ENCODE measurements at regions not wholly inside any gene's neighbourhood (a gene's known extent, or its start where the extent isn't known, plus 50 kb on each side); places are given as distances from the start of the nearest gene placed in this dataset.
"Not testable (repeated sequence)": the region's sequence is repeated elsewhere in the genome, so short reads cannot be mapped to it uniquely, and the experiment has no call there.

GRCh38 chr20:30484009-30484748 lies 773.3 kb upstream of the DEFB115 start:
- DNase-seq: no peak

GRCh38 chr20:30484749-30485070 lies 772.8 kb upstream of the DEFB115 start:
- no peak for DNase-seq

- DNase-seq: no peak
Measured at GRCh38 chr20:30485331-30486102, 771.9 kb upstream of the DEFB115 start.

GRCh38 chr20:30486103-30486478 lies 771.4 kb upstream of the DEFB115 start:
- DNase-seq: no peak

- not testable (repeated sequence) for DNase-seq
Measured at GRCh38 chr20:30487461-30487860, 770.0 kb upstream of the DEFB115 start.

- no peak for DNase-seq
Measured at GRCh38 chr20:30487947-30488926, 769.2 kb upstream of the DEFB115 start.

GRCh38 chr20:30488941-30489613 lies 768.4 kb upstream of the DEFB115 start:
- no peak for DNase-seq

- no peak for DNase-seq
Measured at GRCh38 chr20:30489614-30490003, 767.9 kb upstream of the DEFB115 start.

GRCh38 chr20:30491016-30491415 lies 766.4 kb upstream of the DEFB115 start:
- DNase-seq: no peak

GRCh38 chr20:30496656-30497055 lies 760.8 kb upstream of the DEFB115 start:
- not testable (repeated sequence) for DNase-seq

- DNase-seq: not testable (repeated sequence)
Measured at GRCh38 chr20:30497191-30497590, 760.3 kb upstream of the DEFB115 start.

- no peak for DNase-seq
Measured at GRCh38 chr20:30499123-30499522, 758.3 kb upstream of the DEFB115 start.

GRCh38 chr20:30499716-30500446 lies 757.6 kb upstream of the DEFB115 start:
- DNase-seq: not testable (repeated sequence)

GRCh38 chr20:30500447-30500820 lies 757.0 kb upstream of the DEFB115 start:
- not testable (repeated sequence) for DNase-seq

GRCh38 chr20:30500829-30501440 lies 756.5 kb upstream of the DEFB115 start:
- no peak for DNase-seq

GRCh38 chr20:30502670-30503069 lies 754.8 kb upstream of the DEFB115 start:
- no peak for DNase-seq

- not testable (repeated sequence) for DNase-seq
Measured at GRCh38 chr20:30503204-30503603, 754.3 kb upstream of the DEFB115 start.

- no peak for DNase-seq
Measured at GRCh38 chr20:30503992-30504570, 753.4 kb upstream of the DEFB115 start.

GRCh38 chr20:30505566-30505965 lies 751.9 kb upstream of the DEFB115 start:
- no peak for DNase-seq

- DNase-seq: no peak
Measured at GRCh38 chr20:30506100-30506499, 751.4 kb upstream of the DEFB115 start.

- DNase-seq: not testable (repeated sequence)
Measured at GRCh38 chr20:30508382-30508781, 749.1 kb upstream of the DEFB115 start.

All from hindlimb muscle (tissue), 1 donor.